Large intestine (tissue), 3 donors: ENCODE measurements at regions not wholly inside any gene's neighbourhood (a gene's known extent, or its start where the extent isn't known, plus 50 kb on each side); places are given as distances from the start of the nearest gene placed in this dataset.

Experiments
- DNase-seq, 2 donors: peaks; one replicate each; pipeline versions ENCODE4 v3.0.0 to v3.0.0-alpha.2; 2013
- H3K27ac ChIP-seq: one replicate; pipeline ENCODE4 v1.5.1; 2013; ENCODE audit warnings: low read length
- H3K27me3 ChIP-seq: 2 replicates; pipeline ENCODE4 v1.6.1; 2013; ENCODE audit warnings: low read length; ENCODE audit not compliant: control insufficient read depth, insufficient read depth
- H3K36me3 ChIP-seq: 2 replicates; pipeline ENCODE4 v1.6.1; 2013; ENCODE audit warnings: low read length; ENCODE audit not compliant: control insufficient read depth, insufficient read depth
- H3K4me1 ChIP-seq: one replicate; pipeline ENCODE4 v1.6.1; 2013; ENCODE audit warnings: low read length; ENCODE audit not compliant: control insufficient read depth, insufficient read depth
- H3K4me3 ChIP-seq: one replicate; pipeline ENCODE4 v1.5.1; 2013; ENCODE audit warnings: low read length
- H3K9me3 ChIP-seq: one replicate; pipeline ENCODE4 v1.6.1; 2013; ENCODE audit warnings: mild to moderate bottlenecking, low read depth, low read length, moderate library complexity; ENCODE audit not compliant: control insufficient read depth
- WGBS: methylation state at CpG from one replicate; pipeline ENCODE4 v1.1.5; 2013; ENCODE audit warnings: low lambda C conversion rate; ENCODE audit not compliant: insufficient coverage; 5-methylcytosine and 5-hydroxymethylcytosine counted together

- H3K27ac ChIP-seq = no peak overlapping the region
- WGBS = no CpG with 5 or more reads among the region's 1 CpG
Measured at GRCh38 chr9:107710546-107710945, 221.0 kb upstream of the KLF4 start.

GRCh38 chr9:107708791-107709190 lies 219.2 kb upstream of the KLF4 start:
- no CpG with 5 or more reads among the region's 2 CpGs for WGBS
- no peaks in the 10 kb centered on the region for H3K27me3 ChIP-seq
- H3K9me3 ChIP-seq = no peaks in the 10 kb centered on the region
- H3K4me1 ChIP-seq = peaks cover 22% of the 10 kb centered on the region
- H3K4me3 ChIP-seq = no peak overlapping the region
- no peaks in the 10 kb centered on the region for H3K36me3 ChIP-seq
- H3K27ac ChIP-seq = no peak overlapping the region
- no peak for DNase-seq

More at GRCh38 chr9:107710546-107710945, 221.0 kb upstream of the KLF4 start:
- Histone ChIP-seq H3K4me3 (no peak overlapping the region), H3K27me3 (no peaks in the 10 kb centered on the region), H3K36me3 (no peaks in the 10 kb centered on the region), H3K9me3 (no peaks in the 10 kb centered on the region), H3K4me1 (peaks cover 22% of the 10 kb centered on the region)
- no peak for DNase-seq

- no peak overlapping the region for H3K27ac ChIP-seq
- DNase-seq = no peak
- H3K36me3 ChIP-seq = no peaks in the 10 kb centered on the region
- WGBS = no CpG with 5 or more reads among the region's 7 CpGs
- H3K4me3 ChIP-seq = no peak overlapping the region
- H3K9me3 ChIP-seq = no peaks in the 10 kb centered on the region
- H3K4me1 ChIP-seq = peaks cover 26% of the 10 kb centered on the region
- H3K27me3 ChIP-seq = no peaks in the 10 kb centered on the region
Measured at GRCh38 chr9:107707915-107708441, 218.4 kb upstream of the KLF4 start.

GRCh38 chr9:107707428-107707837 lies 217.9 kb upstream of the KLF4 start:
- no peak for DNase-seq
- Histone ChIP-seq H3K9me3 (no peaks in the 10 kb centered on the region), H3K27ac (no peak overlapping the region), H3K4me1 (peaks cover 22% of the 10 kb centered on the region), H3K4me3 (no peak overlapping the region), H3K36me3 (no peaks in the 10 kb centered on the region), H3K27me3 (no peaks in the 10 kb centered on the region)
- WGBS = no CpG with 5 or more reads among the region's 6 CpGs

GRCh38 chr9:107706701-107707427 lies 217.3 kb upstream of the KLF4 start:
- H3K4me1 ChIP-seq = peaks cover 16% of the 10 kb centered on the region
- DNase-seq = no peak
- no peaks in the 10 kb centered on the region for H3K36me3 ChIP-seq
- H3K4me3 ChIP-seq = no peak overlapping the region
- no peak overlapping the region for H3K27ac ChIP-seq
- H3K27me3 ChIP-seq = no peaks in the 10 kb centered on the region
- H3K9me3 ChIP-seq = no peaks in the 10 kb centered on the region
- WGBS = 100% methylated on average over 2 of the region's 3 CpGs

- Histone ChIP-seq H3K4me1 (peaks cover 10% of the 10 kb centered on the region), H3K27me3 (no peaks in the 10 kb centered on the region), H3K4me3 (no peak overlapping the region), H3K36me3 (no peaks in the 10 kb centered on the region), H3K9me3 (no peaks in the 10 kb centered on the region), H3K27ac (no peak overlapping the region)
- 80% methylated on average over 1 of the region's 3 CpGs for WGBS
- peak in 1 of 2 donors; percentile 34 for DNase-seq
Measured at GRCh38 chr9:107705521-107705920, 216.0 kb upstream of the KLF4 start.

GRCh38 chr9:107704774-107705173 lies 215.2 kb upstream of the KLF4 start:
- DNase-seq = no peak
- no peaks in the 10 kb centered on the region for H3K27me3 ChIP-seq
- no peak overlapping the region for H3K27ac ChIP-seq
- H3K36me3 ChIP-seq = no peaks in the 10 kb centered on the region
- WGBS = no CpG with 5 or more reads among the region's 1 CpG
- H3K4me3 ChIP-seq = no peak overlapping the region
- no peaks in the 10 kb centered on the region for H3K9me3 ChIP-seq
- peaks cover 10% of the 10 kb centered on the region for H3K4me1 ChIP-seq

- peak; percentile 86 to 90 for DNase-seq
- H3K4me1 ChIP-seq = peaks cover 10% of the 10 kb centered on the region
- no peaks in the 10 kb centered on the region for H3K9me3 ChIP-seq
- H3K27ac ChIP-seq = peak overlapping the region; percentile 16
- no peaks in the 10 kb centered on the region for H3K27me3 ChIP-seq
- H3K4me3 ChIP-seq = no peak overlapping the region
- H3K36me3 ChIP-seq = no peaks in the 10 kb centered on the region
Measured at GRCh38 chr9:107703651-107704050, 214.1 kb upstream of the KLF4 start.

GRCh38 chr9:107700847-107701246 lies 211.3 kb upstream of the KLF4 start:
- WGBS = no CpG with 5 or more reads among the region's 5 CpGs
- H3K9me3 ChIP-seq = no peaks in the 10 kb centered on the region
- no peaks in the 10 kb centered on the region for H3K27me3 ChIP-seq
- no peaks in the 10 kb centered on the region for H3K36me3 ChIP-seq
- H3K4me1 ChIP-seq = peaks cover 10% of the 10 kb centered on the region
- H3K4me3 ChIP-seq = no peak overlapping the region
- no peak overlapping the region for H3K27ac ChIP-seq
- no peak for DNase-seq

GRCh38 chr9:107699231-107699630 lies 209.7 kb upstream of the KLF4 start:
- Histone ChIP-seq H3K36me3 (no peaks in the 10 kb centered on the region), H3K27ac (no peak overlapping the region), H3K4me1 (peaks cover 7% of the 10 kb centered on the region), H3K4me3 (no peak overlapping the region), H3K9me3 (no peaks in the 10 kb centered on the region), H3K27me3 (no peaks in the 10 kb centered on the region)
- WGBS = 96% methylated on average over 3 of the region's 6 CpGs
- DNase-seq = no peak

- H3K4me1 ChIP-seq = peaks cover 7% of the 10 kb centered on the region
- H3K36me3 ChIP-seq = no peaks in the 10 kb centered on the region
- no peak overlapping the region for H3K27ac ChIP-seq
- no peak for DNase-seq
- WGBS = 80% methylated on average over 1 of the region's 4 CpGs
- no peak overlapping the region for H3K4me3 ChIP-seq
- H3K9me3 ChIP-seq = no peaks in the 10 kb centered on the region
- H3K27me3 ChIP-seq = no peaks in the 10 kb centered on the region
Measured at GRCh38 chr9:107698779-107699178, 209.2 kb upstream of the KLF4 start.
